ENCODE measurements at regions not wholly inside any gene's neighbourhood (a gene's known extent, or its start where the extent isn't known, plus 50 kb on each side); places are given as distances from the start of the nearest gene placed in this dataset.
"Not testable (repeated sequence)": the region's sequence is repeated elsewhere in the genome, so short reads cannot be mapped to it uniquely, and the experiment has no call there.

DNA sequence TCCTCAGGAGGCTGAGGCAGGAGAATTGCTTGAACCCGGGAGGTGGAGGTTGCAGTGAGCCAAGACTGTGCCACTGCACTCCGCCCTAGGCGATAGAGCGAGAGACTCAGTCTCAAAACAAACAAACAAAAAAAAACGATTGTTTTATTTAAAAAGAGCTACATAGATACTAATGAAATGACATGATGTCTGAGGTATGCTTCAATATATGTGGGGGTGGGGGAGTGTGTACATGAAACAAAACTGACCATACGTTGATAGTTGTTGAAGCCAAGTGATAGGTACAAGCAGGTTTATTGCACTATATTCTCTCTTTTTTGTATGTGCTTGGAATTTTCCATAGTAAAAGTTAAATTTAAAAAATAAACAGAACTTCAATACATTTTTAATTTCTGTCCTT lies 240.1 kb downstream of the TFAP2A start:
- peaks cover 0 to 6% of the 10 kb centered on the region in 2 donors for H3K36me3 Mint-ChIP-seq
- H3K27ac Mint-ChIP-seq: no peak overlapping the region
- peaks cover 5 to 16% of the 10 kb centered on the region in 2 donors for H3K9me3 Mint-ChIP-seq
- DNase-seq (ENCODE audit: low spot score in 2 of 2) (no peak), ATAC-seq (no peak)

DNA sequence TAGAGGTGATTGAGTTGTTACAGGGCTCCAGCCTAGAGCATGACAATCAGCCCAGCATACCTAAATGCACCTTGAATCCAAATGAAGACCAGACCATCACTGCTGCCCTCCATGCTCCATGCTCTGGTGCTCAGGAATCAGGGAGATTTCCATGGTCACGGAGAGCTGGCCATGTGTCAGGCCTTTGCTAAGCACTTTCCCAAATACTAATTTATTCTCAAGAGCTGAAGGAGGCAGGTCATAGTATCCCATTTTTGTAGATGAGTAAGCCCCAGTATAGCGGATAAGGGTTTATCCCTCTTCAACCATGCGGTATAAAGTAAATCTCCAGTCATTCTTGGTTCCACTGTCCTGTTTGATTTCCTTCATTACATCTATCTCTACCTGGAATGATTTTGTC lies 240.8 kb downstream of the TFAP2A start:
- no peak overlapping the region for H3K27ac Mint-ChIP-seq
- H3K36me3 Mint-ChIP-seq: peaks cover 0 to 6% of the 10 kb centered on the region in 2 donors
- DNase-seq (ENCODE audit: low spot score in 2 of 2) (no peak), ATAC-seq (no peak)
- peaks cover 5 to 16% of the 10 kb centered on the region in 2 donors for H3K9me3 Mint-ChIP-seq

- not testable (repeated sequence) for ATAC-seq; DNase-seq (ENCODE audit: low spot score in 2 of 2); H3K36me3 Mint-ChIP-seq; H3K27ac Mint-ChIP-seq
- H3K9me3 Mint-ChIP-seq: peaks cover 8 to 16% of the 10 kb centered on the region in 2 donors
Measured at GRCh38 chr6:10171706-10172105, 243.2 kb downstream of the TFAP2A start.

GRCh38 chr6:10170816-10171215 lies 244.1 kb downstream of the TFAP2A start:
- peaks cover 9 to 16% of the 10 kb centered on the region in 2 donors for H3K9me3 Mint-ChIP-seq
- peaks cover 0 to 6% of the 10 kb centered on the region in 2 donors for H3K36me3 Mint-ChIP-seq
- no peak for DNase-seq (ENCODE audit: low spot score in 2 of 2)
- H3K27ac Mint-ChIP-seq: no peak overlapping the region
- ATAC-seq: no peak

DNA sequence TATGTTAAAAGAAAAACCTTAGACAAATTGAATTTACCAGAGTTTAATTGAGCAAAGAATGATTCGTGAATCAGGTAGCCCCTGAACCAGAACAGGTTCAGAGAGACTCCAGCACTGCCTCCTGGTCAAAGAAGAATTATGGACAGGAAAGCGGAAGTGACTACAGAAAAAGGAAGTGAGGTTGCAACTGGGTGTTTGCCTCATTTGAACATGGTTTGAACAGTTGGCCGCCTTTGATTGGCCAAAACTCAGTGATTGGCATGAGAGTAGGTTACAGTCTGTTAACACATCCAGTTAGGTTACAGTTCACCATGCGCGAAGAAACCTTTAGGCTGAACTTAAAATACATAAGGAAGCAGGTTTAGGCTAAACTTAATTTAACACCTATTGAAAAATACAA lies 248.8 kb downstream of the TFAP2A start:
- no peak overlapping the region for H3K27ac Mint-ChIP-seq
- H3K9me3 Mint-ChIP-seq: peaks cover 6 to 13% of the 10 kb centered on the region in 2 donors
- no peak for DNase-seq (ENCODE audit: low spot score in 2 of 2)
- H3K36me3 Mint-ChIP-seq: peaks cover 0 to 2% of the 10 kb centered on the region in 2 donors
- no peak for ATAC-seq

- H3K9me3 Mint-ChIP-seq: peaks cover 14 to 17% of the 10 kb centered on the region in 2 donors
- DNase-seq (ENCODE audit: low spot score in 2 of 2) (no peak), ATAC-seq (no peak)
- no peak overlapping the region for H3K27ac Mint-ChIP-seq
- H3K36me3 Mint-ChIP-seq: no peaks in the 10 kb centered on the region
Measured at GRCh38 chr6:10163203-10163962, 251.5 kb downstream of the TFAP2A start.

DNA sequence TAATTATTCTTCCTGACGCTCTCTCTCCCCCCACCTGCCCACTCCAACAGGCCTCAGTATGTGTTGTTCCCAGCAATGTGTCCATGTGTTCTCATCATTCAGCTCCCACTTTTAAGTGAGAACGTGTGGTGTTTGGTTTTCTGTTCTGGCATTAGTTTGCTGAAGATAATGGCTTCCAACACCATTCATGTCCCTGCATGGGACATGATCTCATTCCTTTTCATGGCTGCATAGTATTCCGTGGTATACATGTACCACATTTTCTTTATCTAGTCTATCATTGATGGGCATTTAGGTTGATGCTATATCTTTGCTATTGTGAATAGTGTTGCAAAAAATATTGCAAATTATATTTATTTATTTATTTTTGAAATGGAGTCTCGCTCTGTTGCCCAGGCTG lies 258.0 kb downstream of the TFAP2A start:
- Mint-ChIP-seq H3K9me3 (peaks cover 17 to 25% of the 10 kb centered on the region in 2 donors), H3K36me3 (no peaks in the 10 kb centered on the region), H3K27ac (no peak overlapping the region)
- ATAC-seq (no peak), DNase-seq (ENCODE audit: low spot score in 2 of 2) (no peak)

GRCh38 chr6:10154251-10154650 lies 260.6 kb downstream of the TFAP2A start:
- Mint-ChIP-seq H3K9me3 (peaks cover 5 to 11% of the 10 kb centered on the region in 2 donors), H3K27ac (no peak overlapping the region), H3K36me3 (no peaks in the 10 kb centered on the region)
- DNase-seq (ENCODE audit: low spot score in 2 of 2) (no peak), ATAC-seq (no peak)

GRCh38 chr6:10151144-10151915 lies 263.5 kb downstream of the TFAP2A start:
- Mint-ChIP-seq H3K27ac (no peak overlapping the region), H3K9me3 (peaks cover 0 to 3% of the 10 kb centered on the region in 2 donors), H3K36me3 (no peaks in the 10 kb centered on the region)
- DNase-seq (ENCODE audit: low spot score in 2 of 2) (no peak), ATAC-seq (no peak)

DNA sequence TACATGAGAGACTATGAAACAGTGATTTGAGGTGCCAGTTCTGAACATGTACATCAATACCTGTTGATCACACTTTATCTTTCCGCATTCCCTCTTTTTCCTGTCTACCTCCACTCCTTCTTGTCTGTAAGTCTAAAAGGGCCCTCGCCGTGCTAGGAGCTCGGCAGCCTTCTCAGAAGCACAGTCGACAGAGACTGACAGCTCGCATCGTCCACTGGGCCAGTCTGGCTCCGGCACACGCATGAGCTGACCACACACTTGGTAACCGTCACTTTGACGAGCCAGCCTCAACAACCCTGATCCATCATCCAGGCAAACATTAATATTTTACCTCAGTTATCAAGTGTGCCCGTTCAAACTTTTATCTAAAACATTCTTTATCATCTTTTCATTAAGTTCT lies 265.3 kb downstream of the TFAP2A start:
- Mint-ChIP-seq H3K27ac (no peak overlapping the region), H3K9me3 (no peaks in the 10 kb centered on the region), H3K36me3 (no peaks in the 10 kb centered on the region)
- ATAC-seq: no peak
- DNase-seq (ENCODE audit: low spot score in 2 of 2): no peak

DNA sequence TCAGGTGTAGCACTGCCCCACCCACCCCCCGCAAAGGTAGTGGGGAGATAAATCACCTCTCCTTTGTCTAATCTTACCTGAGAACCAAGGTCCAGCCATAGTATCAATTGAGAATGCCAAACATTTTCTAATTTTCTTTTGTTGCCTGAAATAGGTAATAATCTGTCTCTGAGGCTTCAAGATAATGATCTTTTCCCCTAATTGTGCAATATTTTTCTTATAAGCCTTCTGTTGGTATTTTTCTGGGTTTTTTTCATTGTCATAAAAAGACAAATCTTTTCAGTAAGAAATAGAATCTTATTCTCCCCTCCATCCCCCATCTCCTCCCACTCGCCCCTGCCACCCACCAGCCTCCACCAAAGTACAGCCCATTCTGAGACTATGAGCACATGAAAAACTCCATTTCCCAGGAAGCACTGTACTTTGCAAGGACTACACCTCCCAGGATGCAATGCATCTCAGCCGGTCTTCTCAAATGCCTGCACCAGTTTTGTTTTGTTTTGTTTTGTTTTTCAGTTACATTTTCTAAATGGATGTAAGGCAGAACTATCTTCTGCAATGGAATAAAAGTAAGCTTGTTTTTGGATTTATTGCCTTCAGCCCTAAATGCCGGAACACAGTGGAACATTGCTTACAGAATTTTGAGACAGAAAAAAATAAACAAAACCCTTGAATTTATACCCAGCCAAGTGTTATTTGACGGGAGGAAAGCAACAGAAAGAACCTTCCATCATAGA lies 268.0 kb downstream of the TFAP2A start:
- ATAC-seq: peak in 1 of 2 donors; percentile 55
- no peaks in the 10 kb centered on the region for H3K9me3 Mint-ChIP-seq

DNA sequence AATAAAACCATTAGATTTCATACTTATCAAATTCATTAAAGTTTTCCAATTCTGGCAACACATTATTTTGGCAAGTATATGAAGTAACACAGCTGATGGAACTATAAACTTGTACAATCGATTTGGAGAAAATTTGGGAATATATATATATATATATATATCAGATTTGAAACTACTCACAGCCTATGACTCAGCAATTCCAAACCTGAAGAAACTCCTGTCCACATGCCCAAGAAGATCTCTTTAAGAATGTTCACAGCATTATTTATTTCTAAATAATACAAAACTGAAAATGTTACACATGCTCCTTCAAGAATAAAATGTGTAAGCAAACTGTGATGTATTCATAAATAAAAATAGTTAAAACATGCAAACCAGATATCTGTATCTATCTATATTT lies 270.1 kb downstream of the TFAP2A start:
- ATAC-seq (no peak), DNase-seq (ENCODE audit: low spot score in 2 of 2) (no peak)
- Mint-ChIP-seq H3K9me3 (no peaks in the 10 kb centered on the region), H3K36me3 (no peaks in the 10 kb centered on the region), H3K27ac (no peak overlapping the region)

More for the DNA sequence above, 268.0 kb downstream of the TFAP2A start:
- Mint-ChIP-seq H3K27ac (no peak overlapping the region), H3K36me3 (no peaks in the 10 kb centered on the region)
- no peak for DNase-seq (ENCODE audit: low spot score in 2 of 2)

DNA sequence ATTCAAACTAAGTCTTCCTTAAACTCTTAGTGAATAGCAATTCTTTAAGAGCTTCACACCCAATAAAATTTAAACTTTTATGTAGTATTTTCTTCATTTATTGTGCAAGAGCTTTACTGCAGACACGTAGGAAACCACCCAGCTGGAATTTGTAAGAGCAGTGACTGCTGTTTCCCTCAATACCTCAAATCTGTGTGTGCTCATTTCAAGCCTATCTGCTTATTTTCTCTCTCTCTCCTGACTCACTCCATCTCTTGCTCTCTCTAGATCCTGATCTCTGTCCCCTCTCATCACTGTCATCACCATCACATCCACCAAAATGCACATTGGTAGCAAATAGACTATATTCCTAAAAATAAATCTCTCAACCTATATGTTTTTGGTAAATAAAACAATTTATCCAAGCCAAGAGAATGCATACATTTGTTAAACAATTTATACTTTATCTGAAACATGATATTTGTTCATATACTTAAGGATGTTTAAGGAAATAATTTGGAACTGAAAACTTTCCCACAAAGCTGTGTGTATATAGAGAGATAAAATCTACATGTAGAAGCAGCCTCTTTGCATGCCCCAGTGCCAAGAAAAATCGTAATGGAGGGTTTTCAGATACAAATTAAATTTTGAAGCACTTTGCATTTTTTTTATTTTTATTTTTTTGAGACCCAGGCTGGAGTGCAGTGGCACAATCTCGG lies 273.0 kb downstream of the TFAP2A start:
- ATAC-seq (no peak), DNase-seq (ENCODE audit: low spot score in 2 of 2) (no peak)
- H3K9me3 Mint-ChIP-seq: no peaks in the 10 kb centered on the region
- H3K36me3 Mint-ChIP-seq: no peaks in the 10 kb centered on the region
- no peak overlapping the region for H3K27ac Mint-ChIP-seq

DNA sequence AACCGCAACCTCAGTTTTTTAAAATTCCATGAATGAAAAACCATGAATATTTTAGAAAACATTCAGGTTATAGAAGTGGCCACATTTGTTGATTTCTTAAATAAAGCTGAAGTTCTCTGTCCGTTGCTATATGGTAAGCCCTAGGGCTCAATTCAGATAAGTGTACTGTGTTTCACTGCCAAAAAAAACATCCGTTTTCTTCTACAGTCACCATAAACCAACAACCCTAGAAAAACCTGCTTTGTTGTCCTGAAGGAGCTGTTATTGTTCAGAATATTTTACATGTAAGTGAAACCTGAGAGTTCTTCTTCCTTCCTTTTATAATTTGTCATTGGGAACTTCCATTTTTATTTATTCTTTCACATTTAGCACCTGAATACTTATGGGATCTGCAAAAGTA lies 274.1 kb downstream of the TFAP2A start:
- Mint-ChIP-seq H3K36me3 (no peaks in the 10 kb centered on the region), H3K27ac (no peak overlapping the region), H3K9me3 (no peaks in the 10 kb centered on the region)
- ATAC-seq (no peak), DNase-seq (ENCODE audit: low spot score in 2 of 2) (no peak)

GRCh38 chr6:10140136-10140535 lies 274.7 kb downstream of the TFAP2A start:
- no peak for DNase-seq (ENCODE audit: low spot score in 2 of 2)
- H3K9me3 Mint-ChIP-seq: peaks cover 0 to 3% of the 10 kb centered on the region in 2 donors
- no peak for ATAC-seq
- no peak overlapping the region for H3K27ac Mint-ChIP-seq
- H3K36me3 Mint-ChIP-seq: no peaks in the 10 kb centered on the region

- H3K27ac Mint-ChIP-seq: no peak overlapping the region
- ATAC-seq: no peak
Measured at GRCh38 chr6:10138917-10139316, 276.0 kb downstream of the TFAP2A start.

More at GRCh38 chr6:10138917-10139316, 276.0 kb downstream of the TFAP2A start:
- H3K9me3 Mint-ChIP-seq: peaks cover 0 to 4% of the 10 kb centered on the region in 2 donors
- DNase-seq (ENCODE audit: low spot score in 2 of 2): no peak
- no peaks in the 10 kb centered on the region for H3K36me3 Mint-ChIP-seq

Measured in activated naive CD4-positive, alpha-beta T cell treated with anti-CD3 and anti-CD28 coated beads, Interleukin-2, amount 50 U/mL, for 72 hours (primary cell).